Neural progenitor cell (in vitro differentiated cells): ENCODE measurements at regions not wholly inside any gene's neighbourhood (a gene's known extent, or its start where the extent isn't known, plus 50 kb on each side); places are given as distances from the start of the nearest gene placed in this dataset.

Experiments used
- DNase-seq: peaks from one replicate; pipeline ENCODE4 v3.0.0-alpha.2; 2016; ENCODE audit warnings: low spot score
- H2AFZ ChIP-seq: fragments of 200-600 bp; sonication (generic); replicated peaks from 2 replicates; pipeline ENCODE4 v1.6.1; 2016; ENCODE audit warnings: antibody characterized with exemption
- H3F3A ChIP-seq: fragments of 200-600 bp; sonication (generic); 2 replicates; pipeline ENCODE4 v1.6.1; 2016; ENCODE audit warnings: antibody characterized with exemption, low read depth
- H3K27ac ChIP-seq: fragments of 200-600 bp; sonication (generic); 2 replicates; pipeline ENCODE4 v1.5.1; 2016; ENCODE audit warnings: mild to moderate bottlenecking
- H3K27me3 ChIP-seq: fragments of 200-600 bp; sonication (generic); 2 replicates; pipeline ENCODE4 v1.6.1; 2016; ENCODE audit warnings: mild to moderate bottlenecking, moderate library complexity
- H3K36me3 ChIP-seq: fragments of 200-600 bp; sonication (generic); 2 replicates; pipeline ENCODE4 v1.5.1; 2016
- H3K4me1 ChIP-seq: fragments of 200-600 bp; sonication (generic); 2 replicates; pipeline ENCODE4 v1.6.1; 2016; ENCODE audit warnings: mixed run types
- H3K4me2 ChIP-seq: fragments of 200-600 bp; sonication (generic); 2 replicates; pipeline ENCODE4 v1.6.1; 2016
- H3K4me3 ChIP-seq: fragments of 200-600 bp; sonication (generic); 2 replicates; pipeline ENCODE4 v1.5.1; 2016
- H3K79me2 ChIP-seq: fragments of 200-600 bp; sonication (generic); 2 replicates; pipeline ENCODE4 v1.6.1; 2016; ENCODE audit warnings: low read depth
- H3K9ac ChIP-seq: fragments of 200-600 bp; sonication (generic); 2 replicates; pipeline ENCODE4 v1.6.1; 2016
- H3K9me3 ChIP-seq: fragments of 200-600 bp; sonication (generic); 2 replicates; pipeline ENCODE4 v1.5.1; 2016; ENCODE audit warnings: low read depth
- H4K20me1 ChIP-seq: fragments of 200-600 bp; sonication (generic); 2 replicates; pipeline ENCODE4 v1.6.1; 2016; ENCODE audit warnings: low read depth
- H3K27ac Mint-ChIP-seq: 3 replicates; pipeline ENCODE4 v1.8.0; 2021; ENCODE audit warnings: mixed read lengths
- H3K27me3 Mint-ChIP-seq: 2 replicates; pipeline ENCODE4 v1.8.0; 2022; ENCODE audit warnings: low read depth, mild to moderate bottlenecking, inconsistent platforms, moderate library complexity, mixed read lengths; ENCODE audit not compliant: insufficient read depth
- H3K36me3 Mint-ChIP-seq: 3 replicates; pipeline ENCODE4 v1.8.0; 2021; ENCODE audit warnings: mixed read lengths
- H3K4me1 Mint-ChIP-seq: 3 replicates; pipeline ENCODE4 v1.8.0; 2021; ENCODE audit warnings: mixed read lengths
- H3K4me3 Mint-ChIP-seq: 3 replicates; pipeline ENCODE4 v1.8.0; 2021; ENCODE audit warnings: mild to moderate bottlenecking, moderate library complexity, mixed read lengths
- H3K9me3 Mint-ChIP-seq: 3 replicates; pipeline ENCODE4 v1.8.0; 2020; ENCODE audit warnings: mixed read lengths
- EZH2 ChIP-seq: fragments of 200-600 bp; sonication (generic); IDR thresholded peaks from 2 replicates; pipeline ENCODE4 v1.6.1; 2017; ENCODE audit warnings: antibody characterized with exemption, mild to moderate bottlenecking, moderate library complexity
- EZH2phosphoT487 ChIP-seq: fragments of 200-600 bp; sonication (generic); IDR thresholded peaks from 2 replicates; pipeline ENCODE4 v1.6.1; 2017; ENCODE audit warnings: antibody characterized with exemption
- TF ChIP-seq, protein P1 (sequence below): fragments of 200-600 bp; sonication (generic); IDR thresholded peaks from 2 replicates; pipeline ENCODE4 v1.5.1; 2017; ENCODE audit warnings: antibody characterized with exemption, mild to moderate bottlenecking

DNA sequence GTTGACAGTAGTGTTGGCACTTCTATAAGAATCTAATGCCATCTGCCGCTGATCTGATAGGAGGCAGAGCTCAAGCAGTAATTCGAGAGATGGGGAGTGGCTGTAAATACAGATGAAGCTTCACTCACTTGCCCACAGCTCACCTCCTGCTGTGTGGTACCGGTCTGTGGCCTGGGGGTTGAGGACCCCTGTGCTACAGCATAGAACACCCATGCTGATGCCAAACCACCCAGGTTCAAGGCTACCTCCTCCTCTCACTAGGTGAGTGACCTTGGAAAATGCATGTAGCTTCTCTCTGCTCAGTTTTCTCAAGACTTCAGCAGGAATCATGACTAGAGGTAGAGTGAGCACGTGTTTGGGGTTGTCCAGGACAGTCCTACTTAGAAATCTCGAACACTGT is 263.4 kb downstream of the SH3BP4 start:
- no peak overlapping the region for H3K4me3 Mint-ChIP-seq
- Histone ChIP-seq H3K4me3 (no peak overlapping the region), H3K4me1 (no peaks in the 10 kb centered on the region), H3F3A (no peaks in the 10 kb centered on the region), H3K27ac (no peak overlapping the region), H3K4me2 (no peak overlapping the region), H4K20me1 (no peaks in the 10 kb centered on the region), H3K9me3 (peaks cover 5% of the 10 kb centered on the region), H2AFZ (no peak overlapping the region), H3K27me3 (no peaks in the 10 kb centered on the region), H3K9ac (no peak overlapping the region), H3K36me3 (no peaks in the 10 kb centered on the region), H3K79me2 (no peaks in the 10 kb centered on the region)
- H3K27me3 Mint-ChIP-seq: no peaks in the 10 kb centered on the region
- no peak overlapping the region for H3K27ac Mint-ChIP-seq
- H3K4me1 Mint-ChIP-seq: peaks cover 26% of the 10 kb centered on the region
- H3K36me3 Mint-ChIP-seq: no peaks in the 10 kb centered on the region
- H3K9me3 Mint-ChIP-seq: peaks cover 4% of the 10 kb centered on the region
- DNase-seq: no peak
- TF ChIP-seq EZH2phosphoT487: no peak
- TF ChIP-seq, protein P1, sequence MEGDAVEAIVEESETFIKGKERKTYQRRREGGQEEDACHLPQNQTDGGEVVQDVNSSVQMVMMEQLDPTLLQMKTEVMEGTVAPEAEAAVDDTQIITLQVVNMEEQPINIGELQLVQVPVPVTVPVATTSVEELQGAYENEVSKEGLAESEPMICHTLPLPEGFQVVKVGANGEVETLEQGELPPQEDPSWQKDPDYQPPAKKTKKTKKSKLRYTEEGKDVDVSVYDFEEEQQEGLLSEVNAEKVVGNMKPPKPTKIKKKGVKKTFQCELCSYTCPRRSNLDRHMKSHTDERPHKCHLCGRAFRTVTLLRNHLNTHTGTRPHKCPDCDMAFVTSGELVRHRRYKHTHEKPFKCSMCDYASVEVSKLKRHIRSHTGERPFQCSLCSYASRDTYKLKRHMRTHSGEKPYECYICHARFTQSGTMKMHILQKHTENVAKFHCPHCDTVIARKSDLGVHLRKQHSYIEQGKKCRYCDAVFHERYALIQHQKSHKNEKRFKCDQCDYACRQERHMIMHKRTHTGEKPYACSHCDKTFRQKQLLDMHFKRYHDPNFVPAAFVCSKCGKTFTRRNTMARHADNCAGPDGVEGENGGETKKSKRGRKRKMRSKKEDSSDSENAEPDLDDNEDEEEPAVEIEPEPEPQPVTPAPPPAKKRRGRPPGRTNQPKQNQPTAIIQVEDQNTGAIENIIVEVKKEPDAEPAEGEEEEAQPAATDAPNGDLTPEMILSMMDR: no peak
- TF ChIP-seq EZH2: no peak

DNA sequence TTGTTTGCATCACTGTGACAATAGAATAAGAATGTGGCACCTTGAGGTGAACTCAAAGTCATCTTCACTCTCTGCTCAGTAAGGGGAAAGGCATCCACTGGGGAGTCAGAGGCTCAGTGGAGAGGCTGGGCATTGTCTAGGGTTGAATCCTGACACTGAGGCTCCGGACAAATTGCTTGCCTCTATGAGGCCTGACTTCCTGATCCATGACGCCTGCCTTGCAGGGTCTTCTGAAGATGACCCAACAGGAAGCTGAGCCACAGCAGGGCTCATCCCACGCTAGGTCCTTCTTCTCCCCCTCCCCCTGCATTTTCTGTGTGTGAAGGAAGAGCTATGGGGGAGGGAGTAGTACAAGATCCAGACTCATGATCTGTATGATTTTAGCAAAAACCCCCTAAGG is 265.1 kb downstream of the SH3BP4 start:
- Mint-ChIP-seq H3K4me3 (no peak overlapping the region), H3K36me3 (no peaks in the 10 kb centered on the region), H3K27me3 (no peaks in the 10 kb centered on the region), H3K27ac (no peak overlapping the region), H3K4me1 (peaks cover 26% of the 10 kb centered on the region), H3K9me3 (no peaks in the 10 kb centered on the region)
- H3K4me1 ChIP-seq: no peaks in the 10 kb centered on the region
- H3K79me2 ChIP-seq: no peaks in the 10 kb centered on the region
- no peak overlapping the region for H3K4me2 ChIP-seq
- H2AFZ ChIP-seq: no peak overlapping the region
- TF ChIP-seq EZH2 (no peak), EZH2phosphoT487 (no peak)
- TF ChIP-seq, protein P1: no peak
- no peak overlapping the region for H3K27ac ChIP-seq
- no peaks in the 10 kb centered on the region for H3K36me3 ChIP-seq
- H3K9ac ChIP-seq: no peak overlapping the region
- no peaks in the 10 kb centered on the region for H3F3A ChIP-seq
- H3K27me3 ChIP-seq: no peaks in the 10 kb centered on the region
- no peaks in the 10 kb centered on the region for H3K9me3 ChIP-seq
- H3K4me3 ChIP-seq: no peak overlapping the region
- no peak for DNase-seq
- no peaks in the 10 kb centered on the region for H4K20me1 ChIP-seq

DNA sequence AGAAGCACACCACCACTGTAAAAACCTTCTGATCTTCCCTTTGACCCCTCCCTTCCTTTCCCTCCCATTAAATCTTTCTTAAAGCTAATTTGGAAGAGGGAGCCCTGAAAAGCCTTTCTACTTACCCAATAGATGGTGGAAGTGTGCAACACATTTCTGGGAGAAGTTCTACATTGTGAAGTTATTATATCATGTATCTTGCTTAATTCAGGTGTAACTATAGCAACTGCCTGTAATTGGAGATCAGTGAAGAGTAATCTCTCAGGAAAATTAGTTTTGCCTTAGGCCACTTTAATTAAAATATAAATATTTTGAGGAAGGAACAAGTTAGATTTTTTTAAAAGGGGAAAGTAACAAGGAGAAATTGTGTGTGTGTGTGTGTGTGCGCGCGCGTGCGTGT is 266.0 kb downstream of the SH3BP4 start:
- H3K4me3 ChIP-seq: no peak overlapping the region
- no peaks in the 10 kb centered on the region for H4K20me1 ChIP-seq
- no peaks in the 10 kb centered on the region for H3K36me3 ChIP-seq
- peaks cover 24% of the 10 kb centered on the region for H3K4me1 Mint-ChIP-seq
- no peaks in the 10 kb centered on the region for H3K27me3 ChIP-seq
- H3K9me3 ChIP-seq: no peaks in the 10 kb centered on the region
- no peak overlapping the region for H3K4me2 ChIP-seq
- H3K27ac Mint-ChIP-seq: no peak overlapping the region
- H3K27me3 Mint-ChIP-seq: no peaks in the 10 kb centered on the region
- no peaks in the 10 kb centered on the region for H3K79me2 ChIP-seq
- H3K4me1 ChIP-seq: no peaks in the 10 kb centered on the region
- no peak overlapping the region for H2AFZ ChIP-seq
- H3K4me3 Mint-ChIP-seq: no peak overlapping the region
- no peak for TF ChIP-seq EZH2phosphoT487
- TF ChIP-seq, protein P1: no peak
- no peak for TF ChIP-seq EZH2
- H3K9ac ChIP-seq: no peak overlapping the region
- no peaks in the 10 kb centered on the region for H3F3A ChIP-seq
- no peaks in the 10 kb centered on the region for H3K9me3 Mint-ChIP-seq
- DNase-seq: no peak
- H3K36me3 Mint-ChIP-seq: no peaks in the 10 kb centered on the region
- H3K27ac ChIP-seq: no peak overlapping the region

DNA sequence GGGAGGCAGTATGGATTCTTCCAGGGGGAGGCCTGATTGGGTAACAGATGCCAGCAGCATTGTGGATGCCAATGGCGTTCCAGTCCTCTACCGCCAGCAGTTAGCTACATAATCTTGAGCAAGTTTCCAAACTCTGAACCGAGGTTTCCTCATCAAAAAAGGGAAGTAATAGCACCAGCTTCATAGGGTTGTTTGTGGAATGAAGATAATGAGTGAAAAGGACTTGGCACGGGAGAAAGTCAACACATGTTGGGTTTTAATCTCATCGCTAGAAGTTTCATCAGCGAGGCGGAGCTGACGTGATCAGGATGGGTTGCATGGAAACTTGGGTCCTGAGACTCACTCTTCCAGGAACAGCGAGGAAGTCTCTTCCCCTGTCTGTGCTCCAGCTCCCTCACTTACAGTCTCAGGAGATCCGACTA is 266.7 kb downstream of the SH3BP4 start:
- H3K36me3 Mint-ChIP-seq: no peaks in the 10 kb centered on the region
- TF ChIP-seq, protein P1: no peak
- TF ChIP-seq EZH2 (no peak), EZH2phosphoT487 (no peak)
- H3F3A ChIP-seq: no peaks in the 10 kb centered on the region
- no peaks in the 10 kb centered on the region for H3K9me3 ChIP-seq
- H3K27ac ChIP-seq: no peak overlapping the region
- DNase-seq: no peak
- H3K27me3 ChIP-seq: no peaks in the 10 kb centered on the region
- no peaks in the 10 kb centered on the region for H3K27me3 Mint-ChIP-seq
- no peak overlapping the region for H3K27ac Mint-ChIP-seq
- no peak overlapping the region for H3K9ac ChIP-seq
- no peaks in the 10 kb centered on the region for H3K79me2 ChIP-seq
- H3K36me3 ChIP-seq: no peaks in the 10 kb centered on the region
- H3K4me2 ChIP-seq: no peak overlapping the region
- no peak overlapping the region for H2AFZ ChIP-seq
- no peak overlapping the region for H3K4me3 ChIP-seq
- no peaks in the 10 kb centered on the region for H3K9me3 Mint-ChIP-seq
- H3K4me3 Mint-ChIP-seq: no peak overlapping the region
- no peaks in the 10 kb centered on the region for H3K4me1 ChIP-seq
- H3K4me1 Mint-ChIP-seq: peaks cover 21% of the 10 kb centered on the region
- H4K20me1 ChIP-seq: no peaks in the 10 kb centered on the region
